Neural progenitor cell (in vitro differentiated cells): ENCODE measurements at regions not wholly inside any gene's neighbourhood (a gene's known extent, or its start where the extent isn't known, plus 50 kb on each side); places are given as distances from the start of the nearest gene placed in this dataset.

Source experiments
- DNase-seq: peaks from one replicate; pipeline ENCODE4 v3.0.0-alpha.2; 2016; ENCODE audit warnings: low spot score
- H2AFZ ChIP-seq: fragments of 200-600 bp; sonication (generic); replicated peaks from 2 replicates; pipeline ENCODE4 v1.6.1; 2016; ENCODE audit warnings: antibody characterized with exemption
- H3F3A ChIP-seq: fragments of 200-600 bp; sonication (generic); 2 replicates; pipeline ENCODE4 v1.6.1; 2016; ENCODE audit warnings: antibody characterized with exemption, low read depth
- H3K27ac ChIP-seq: fragments of 200-600 bp; sonication (generic); 2 replicates; pipeline ENCODE4 v1.5.1; 2016; ENCODE audit warnings: mild to moderate bottlenecking
- H3K27me3 ChIP-seq: fragments of 200-600 bp; sonication (generic); 2 replicates; pipeline ENCODE4 v1.6.1; 2016; ENCODE audit warnings: mild to moderate bottlenecking, moderate library complexity
- H3K36me3 ChIP-seq: fragments of 200-600 bp; sonication (generic); 2 replicates; pipeline ENCODE4 v1.5.1; 2016
- H3K4me1 ChIP-seq: fragments of 200-600 bp; sonication (generic); 2 replicates; pipeline ENCODE4 v1.6.1; 2016; ENCODE audit warnings: mixed run types
- H3K4me2 ChIP-seq: fragments of 200-600 bp; sonication (generic); 2 replicates; pipeline ENCODE4 v1.6.1; 2016
- H3K4me3 ChIP-seq: fragments of 200-600 bp; sonication (generic); 2 replicates; pipeline ENCODE4 v1.5.1; 2016
- H3K79me2 ChIP-seq: fragments of 200-600 bp; sonication (generic); 2 replicates; pipeline ENCODE4 v1.6.1; 2016; ENCODE audit warnings: low read depth
- H3K9ac ChIP-seq: fragments of 200-600 bp; sonication (generic); 2 replicates; pipeline ENCODE4 v1.6.1; 2016
- H3K9me3 ChIP-seq: fragments of 200-600 bp; sonication (generic); 2 replicates; pipeline ENCODE4 v1.5.1; 2016; ENCODE audit warnings: low read depth
- H4K20me1 ChIP-seq: fragments of 200-600 bp; sonication (generic); 2 replicates; pipeline ENCODE4 v1.6.1; 2016; ENCODE audit warnings: low read depth
- H3K27ac Mint-ChIP-seq: 3 replicates; pipeline ENCODE4 v1.8.0; 2021; ENCODE audit warnings: mixed read lengths
- H3K27me3 Mint-ChIP-seq: 2 replicates; pipeline ENCODE4 v1.8.0; 2022; ENCODE audit warnings: low read depth, mild to moderate bottlenecking, inconsistent platforms, moderate library complexity, mixed read lengths; ENCODE audit not compliant: insufficient read depth
- H3K36me3 Mint-ChIP-seq: 3 replicates; pipeline ENCODE4 v1.8.0; 2021; ENCODE audit warnings: mixed read lengths
- H3K4me1 Mint-ChIP-seq: 3 replicates; pipeline ENCODE4 v1.8.0; 2021; ENCODE audit warnings: mixed read lengths
- H3K4me3 Mint-ChIP-seq: 3 replicates; pipeline ENCODE4 v1.8.0; 2021; ENCODE audit warnings: mild to moderate bottlenecking, moderate library complexity, mixed read lengths
- H3K9me3 Mint-ChIP-seq: 3 replicates; pipeline ENCODE4 v1.8.0; 2020; ENCODE audit warnings: mixed read lengths
- CTCF ChIP-seq: fragments of 200-600 bp; sonication (generic); IDR thresholded peaks from 2 replicates; pipeline ENCODE4 v1.5.1; 2017; ENCODE audit warnings: antibody characterized with exemption, mild to moderate bottlenecking
- EZH2 ChIP-seq: fragments of 200-600 bp; sonication (generic); IDR thresholded peaks from 2 replicates; pipeline ENCODE4 v1.6.1; 2017; ENCODE audit warnings: antibody characterized with exemption, mild to moderate bottlenecking, moderate library complexity
- EZH2phosphoT487 ChIP-seq: fragments of 200-600 bp; sonication (generic); IDR thresholded peaks from 2 replicates; pipeline ENCODE4 v1.6.1; 2017; ENCODE audit warnings: antibody characterized with exemption

GRCh38 chr6:54026652-54027400 lies 84.4 kb upstream of the MLIP start:
- DNase-seq, result no peak
- no peaks in the 10 kb centered on the region for H3F3A ChIP-seq
- H2AFZ ChIP-seq, result no peak overlapping the region
- no peak overlapping the region for H3K27ac ChIP-seq
- no peak overlapping the region for H3K4me3 ChIP-seq
- H3K27me3 ChIP-seq, result no peaks in the 10 kb centered on the region
- no peak overlapping the region for H3K4me2 ChIP-seq
- no peak overlapping the region for H3K9ac ChIP-seq
- Mint-ChIP-seq H3K4me1 (peaks cover 16% of the 10 kb centered on the region), H3K27ac (no peak overlapping the region), H3K9me3 (no peaks in the 10 kb centered on the region), H3K4me3 (no peak overlapping the region), H3K27me3 (peaks cover 3% of the 10 kb centered on the region), H3K36me3 (no peaks in the 10 kb centered on the region)
- no peaks in the 10 kb centered on the region for H3K36me3 ChIP-seq
- no peak for TF ChIP-seq EZH2phosphoT487
- no peak for TF ChIP-seq EZH2
- TF ChIP-seq CTCF, result no peak
- no peaks in the 10 kb centered on the region for H3K9me3 ChIP-seq
- H4K20me1 ChIP-seq, result no peaks in the 10 kb centered on the region
- peaks cover 8% of the 10 kb centered on the region for H3K4me1 ChIP-seq
- no peaks in the 10 kb centered on the region for H3K79me2 ChIP-seq

- peaks cover 16% of the 10 kb centered on the region for H3K4me1 Mint-ChIP-seq
- Histone ChIP-seq H2AFZ (no peak overlapping the region), H3K9ac (no peak overlapping the region), H3F3A (no peaks in the 10 kb centered on the region), H4K20me1 (no peaks in the 10 kb centered on the region), H3K27me3 (no peaks in the 10 kb centered on the region), H3K9me3 (no peaks in the 10 kb centered on the region), H3K4me3 (no peak overlapping the region), H3K36me3 (no peaks in the 10 kb centered on the region), H3K79me2 (no peaks in the 10 kb centered on the region), H3K27ac (no peak overlapping the region), H3K4me2 (no peak overlapping the region), H3K4me1 (peaks cover 8% of the 10 kb centered on the region)
- no peak for TF ChIP-seq EZH2phosphoT487
- no peak for TF ChIP-seq EZH2
- TF ChIP-seq CTCF, result no peak
- H3K4me3 Mint-ChIP-seq, result no peak overlapping the region
- no peaks in the 10 kb centered on the region for H3K36me3 Mint-ChIP-seq
- no peaks in the 10 kb centered on the region for H3K9me3 Mint-ChIP-seq
- H3K27ac Mint-ChIP-seq, result no peak overlapping the region
- no peak for DNase-seq
- H3K27me3 Mint-ChIP-seq, result peaks cover 3% of the 10 kb centered on the region
Measured at GRCh38 chr6:54028170-54028569, 83.1 kb upstream of the MLIP start.

GRCh38 chr6:54029187-54029586 lies 82.1 kb upstream of the MLIP start:
- no peak for TF ChIP-seq EZH2phosphoT487
- no peak for TF ChIP-seq EZH2
- no peak for TF ChIP-seq CTCF
- no peak overlapping the region for H3K27ac Mint-ChIP-seq
- Histone ChIP-seq H3K4me2 (no peak overlapping the region), H3K9ac (no peak overlapping the region), H3K9me3 (no peaks in the 10 kb centered on the region), H3K36me3 (no peaks in the 10 kb centered on the region), H3K27ac (no peak overlapping the region), H3K4me1 (peaks cover 8% of the 10 kb centered on the region), H3F3A (no peaks in the 10 kb centered on the region), H3K4me3 (no peak overlapping the region), H3K27me3 (no peaks in the 10 kb centered on the region), H4K20me1 (no peaks in the 10 kb centered on the region), H3K79me2 (no peaks in the 10 kb centered on the region), H2AFZ (no peak overlapping the region)
- H3K36me3 Mint-ChIP-seq, result no peaks in the 10 kb centered on the region
- no peak overlapping the region for H3K4me3 Mint-ChIP-seq
- H3K27me3 Mint-ChIP-seq, result peaks cover 3% of the 10 kb centered on the region
- no peaks in the 10 kb centered on the region for H3K9me3 Mint-ChIP-seq
- H3K4me1 Mint-ChIP-seq, result peaks cover 16% of the 10 kb centered on the region
- DNase-seq, result no peak
